ENCODE measurements at regions not wholly inside any gene's neighbourhood (a gene's known extent, or its start where the extent isn't known, plus 50 kb on each side); places are given as distances from the start of the nearest gene placed in this dataset.
A peak's percentile ranks its signal among the peaks of the same experiment; 100 is the strongest.

GRCh38 chr18:75857558-75857957 is 430.1 kb upstream of the SMIM21 start:
- no peak overlapping the region for H3K4me3 Mint-ChIP-seq (ENCODE audit: unreplicated experiment)
- DNase-seq (ENCODE audit: unreplicated experiment), result no peak
- ChIA-PET CTCF (no interaction called here), POLR2A (interaction anchor here (0.6 kb wide), 1 partner anchor 65 kb away, joined by 3 read pairs; no protein-coding TSS in a partner anchor)
- H3K27ac Mint-ChIP-seq (ENCODE audit: low read depth, unreplicated experiment), result no peak overlapping the region
- H3K4me1 Mint-ChIP-seq (ENCODE audit: insufficient read depth, unreplicated experiment), result no peaks in the 10 kb centered on the region
- H3K9me3 Mint-ChIP-seq (ENCODE audit: unreplicated experiment), result peaks cover 18% of the 10 kb centered on the region
- H3K27me3 Mint-ChIP-seq (ENCODE audit: insufficient read depth, unreplicated experiment), result peaks cover 15% of the 10 kb centered on the region
- intact Hi-C loops (cut with micrococcal nuclease), result no loop called here
- peaks cover 6% of the 10 kb centered on the region for H3K36me3 Mint-ChIP-seq (ENCODE audit: insufficient read depth, unreplicated experiment)
- BruUV-seq (replicated peaks), result no TSS peak
- TF ChIP-seq, protein P1, sequence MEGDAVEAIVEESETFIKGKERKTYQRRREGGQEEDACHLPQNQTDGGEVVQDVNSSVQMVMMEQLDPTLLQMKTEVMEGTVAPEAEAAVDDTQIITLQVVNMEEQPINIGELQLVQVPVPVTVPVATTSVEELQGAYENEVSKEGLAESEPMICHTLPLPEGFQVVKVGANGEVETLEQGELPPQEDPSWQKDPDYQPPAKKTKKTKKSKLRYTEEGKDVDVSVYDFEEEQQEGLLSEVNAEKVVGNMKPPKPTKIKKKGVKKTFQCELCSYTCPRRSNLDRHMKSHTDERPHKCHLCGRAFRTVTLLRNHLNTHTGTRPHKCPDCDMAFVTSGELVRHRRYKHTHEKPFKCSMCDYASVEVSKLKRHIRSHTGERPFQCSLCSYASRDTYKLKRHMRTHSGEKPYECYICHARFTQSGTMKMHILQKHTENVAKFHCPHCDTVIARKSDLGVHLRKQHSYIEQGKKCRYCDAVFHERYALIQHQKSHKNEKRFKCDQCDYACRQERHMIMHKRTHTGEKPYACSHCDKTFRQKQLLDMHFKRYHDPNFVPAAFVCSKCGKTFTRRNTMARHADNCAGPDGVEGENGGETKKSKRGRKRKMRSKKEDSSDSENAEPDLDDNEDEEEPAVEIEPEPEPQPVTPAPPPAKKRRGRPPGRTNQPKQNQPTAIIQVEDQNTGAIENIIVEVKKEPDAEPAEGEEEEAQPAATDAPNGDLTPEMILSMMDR (IDR thresholded peaks at IDR 0.05; ENCODE audit: unreplicated experiment), result no peak

GRCh38 chr18:75854808-75855207 is 427.3 kb upstream of the SMIM21 start:
- CTCF ChIA-PET, result interaction anchor here (0.6 to 1.0 kb wide), 2 partner anchors 13 to 260 kb away, joined by 3 read pairs; no protein-coding TSS in a partner anchor
- Mint-ChIP-seq H3K36me3 (ENCODE audit: insufficient read depth, unreplicated experiment) (peaks cover 3% of the 10 kb centered on the region), H3K4me3 (ENCODE audit: unreplicated experiment) (no peak overlapping the region), H3K4me1 (ENCODE audit: insufficient read depth, unreplicated experiment) (no peaks in the 10 kb centered on the region), H3K27ac (ENCODE audit: low read depth, unreplicated experiment) (no peak overlapping the region), H3K9me3 (ENCODE audit: unreplicated experiment) (peaks cover 2% of the 10 kb centered on the region), H3K27me3 (ENCODE audit: insufficient read depth, unreplicated experiment) (no peaks in the 10 kb centered on the region)
- intact Hi-C loops (cut with micrococcal nuclease), result no loop called here
- BruUV-seq (replicated peaks), result no TSS peak
- POLR2A ChIA-PET, result no interaction called here
- TF ChIP-seq, protein P1 (IDR thresholded peaks at IDR 0.05; ENCODE audit: unreplicated experiment), result no peak
- no peak for DNase-seq (ENCODE audit: unreplicated experiment)

DNA sequence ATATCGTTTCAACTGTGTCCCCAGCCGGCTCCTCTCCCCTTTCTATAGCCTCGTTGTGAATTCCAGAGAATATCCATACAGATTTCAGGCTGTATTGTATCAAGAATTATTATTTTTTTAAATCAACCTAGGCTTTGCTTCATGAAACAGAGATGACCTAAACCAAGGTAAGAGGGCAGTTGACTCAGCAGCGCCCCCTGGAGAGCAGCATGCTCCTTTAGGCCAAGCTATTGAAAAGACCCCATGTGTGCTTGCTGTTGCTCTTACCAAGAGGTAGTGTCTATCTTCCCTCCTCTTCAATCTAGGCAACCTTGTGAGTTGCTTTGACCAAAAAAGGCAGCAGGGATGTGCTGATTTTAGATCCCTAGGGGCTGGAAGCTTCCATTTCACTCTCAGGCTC is 426.7 kb upstream of the SMIM21 start:
- TF ChIP-seq, protein P1 (IDR thresholded peaks at IDR 0.05; ENCODE audit: unreplicated experiment), result peak; percentile 30
- H3K36me3 Mint-ChIP-seq (ENCODE audit: insufficient read depth, unreplicated experiment), result no peaks in the 10 kb centered on the region
- ChIA-PET CTCF (interaction anchor here (0.6 to 1.0 kb wide), 3 partner anchors 13 to 398 kb away, joined by 3 to 4 read pairs (median 3); no protein-coding TSS in a partner anchor), POLR2A (no interaction called here)
- H3K27me3 Mint-ChIP-seq (ENCODE audit: insufficient read depth, unreplicated experiment), result no peaks in the 10 kb centered on the region
- H3K27ac Mint-ChIP-seq (ENCODE audit: low read depth, unreplicated experiment), result no peak overlapping the region
- H3K9me3 Mint-ChIP-seq (ENCODE audit: unreplicated experiment), result no peaks in the 10 kb centered on the region
- BruUV-seq (replicated peaks), result no TSS peak
- intact Hi-C loops (cut with micrococcal nuclease), result no loop called here
- DNase-seq (ENCODE audit: unreplicated experiment), result peak; percentile 17
- no peak overlapping the region for H3K4me3 Mint-ChIP-seq (ENCODE audit: unreplicated experiment)
- H3K4me1 Mint-ChIP-seq (ENCODE audit: insufficient read depth, unreplicated experiment), result no peaks in the 10 kb centered on the region

DNA sequence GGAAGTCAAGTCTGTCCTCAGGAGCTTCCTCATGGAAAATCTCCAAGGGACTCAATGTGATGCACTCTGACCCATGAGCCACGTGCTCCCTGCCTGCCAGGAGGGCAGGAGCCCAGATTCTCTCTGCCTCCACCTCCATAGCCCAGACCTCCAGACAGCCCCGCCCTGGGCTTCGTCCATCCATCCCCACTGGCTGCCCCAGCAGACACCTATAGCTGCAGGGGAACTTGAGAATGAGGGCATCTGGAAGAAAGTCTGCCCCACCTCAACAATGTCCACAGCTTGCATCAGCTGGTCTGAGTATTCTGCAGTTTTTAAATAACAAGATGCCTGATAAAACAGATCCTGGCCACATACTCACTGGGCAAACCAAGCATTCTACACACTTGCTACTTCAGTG is 418.8 kb upstream of the SMIM21 start:
- intact Hi-C loops (cut with micrococcal nuclease), result no loop called here
- Mint-ChIP-seq H3K36me3 (ENCODE audit: insufficient read depth, unreplicated experiment) (no peaks in the 10 kb centered on the region), H3K4me1 (ENCODE audit: insufficient read depth, unreplicated experiment) (no peaks in the 10 kb centered on the region), H3K4me3 (ENCODE audit: unreplicated experiment) (no peak overlapping the region), H3K27me3 (ENCODE audit: insufficient read depth, unreplicated experiment) (no peaks in the 10 kb centered on the region), H3K9me3 (ENCODE audit: unreplicated experiment) (no peaks in the 10 kb centered on the region), H3K27ac (ENCODE audit: low read depth, unreplicated experiment) (no peak overlapping the region)
- no TSS peak for BruUV-seq (replicated peaks)
- no peak for DNase-seq (ENCODE audit: unreplicated experiment)
- ChIA-PET POLR2A (no interaction called here), CTCF (no interaction called here)
- TF ChIP-seq, protein P1 (IDR thresholded peaks at IDR 0.05; ENCODE audit: unreplicated experiment), result no peak

Data from MCF 10A (cell line).